Endothelial cell of umbilical vein (primary cell): ENCODE measurements at regions not wholly inside any gene's neighbourhood (a gene's known extent, or its start where the extent isn't known, plus 50 kb on each side); places are given as distances from the start of the nearest gene placed in this dataset.
"Not testable (repeated sequence)": the region's sequence is repeated elsewhere in the genome, so short reads cannot be mapped to it uniquely, and the experiment has no call there.

Experiments
- BruUV-seq: library from RNA; stranded (reverse); fragments of 400-500 nt; replicated peaks from 2 replicates; lab custom pipeline; 2021; lab: Mats Ljungman, UMichigan
- CTCF ChIA-PET: fragments of 300-600, 350-600 bp; sonication (Branson Sonifier 250); formaldehyde crosslinking; loops from one replicate; lab custom pipeline; 2021; ENCODE audit warnings: antibody characterized with exemption, inconsistent platforms; lab: Charles Lee
- POLR2A ChIA-PET: fragments of 300-600, 350-600 bp; sonication (Branson Sonifier 250); formaldehyde crosslinking; loops from one replicate; lab custom pipeline; 2021; ENCODE audit warnings: antibody characterized with exemption, inconsistent platforms; lab: Charles Lee
- DNase-seq: peaks from one replicate; pipeline ENCODE4 v3.0.0-alpha.2; 2011; ENCODE audit warnings: low read depth, low spot score
- FAIRE-seq: peaks from 2 replicates; lab custom pipeline; 2011; peaks lifted over from hg19 to GRCh38; lab: Jason Lieb, UNC
- H2AFZ ChIP-seq: 2 replicates; pipeline ENCODE4 v1.6.0; 2012; ENCODE audit warnings: low read depth, low read length, control low read depth, inconsistent platforms
- H3K27ac ChIP-seq: 2 replicates; pipeline ENCODE4 v1.5.1; 2011; ENCODE audit warnings: low read depth, mild to moderate bottlenecking, control low read depth, low read length, moderate library complexity; ENCODE audit not compliant: insufficient read depth
- H3K27me3 ChIP-seq, 2 experiments: 2 replicates each; pipeline versions ENCODE4 v1.6.0 to v1.6.1; 2011; ENCODE audit warnings: low read length in 2 of 2, mixed read lengths in 1 of 2; ENCODE audit not compliant: control insufficient read depth in 2 of 2, insufficient read depth in 2 of 2
- H3K36me3 ChIP-seq, 2 experiments: 2 replicates in 1 of 2; 3 replicates in 1 of 2; pipeline ENCODE4 v1.5.1; 2011; ENCODE audit warnings: low read length in 2 of 2, mild to moderate bottlenecking in 1 of 2, moderate library complexity in 1 of 2; ENCODE audit not compliant: control insufficient read depth in 2 of 2, insufficient read depth in 2 of 2; ENCODE audit errors: extremely low read depth in 1 of 2
- H3K4me1 ChIP-seq: 3 replicates; pipeline ENCODE4 v1.5.1; 2011; ENCODE audit warnings: mild to moderate bottlenecking, low read length; ENCODE audit not compliant: control insufficient read depth, insufficient read depth; ENCODE audit errors: extremely low read depth
- H3K4me2 ChIP-seq: 2 replicates; pipeline ENCODE4 v1.6.1; 2011; ENCODE audit warnings: low read length, control low read depth, mixed read lengths; ENCODE audit not compliant: insufficient read depth
- H3K4me3 ChIP-seq, 3 experiments: fragments of 200-600 bp in 1 of 3; sonication (generic), shearing (Covaris generic) in 1 of 3; replicated peaks in 1 of 3; 2 replicates each; pipeline ENCODE4 v1.5.1; 2011 to 2016; ENCODE audit warnings: control low read depth in 3 of 3, low read length in 3 of 3, mild to moderate bottlenecking in 2 of 3, inconsistent platforms in 1 of 3, low read depth in 1 of 3, moderate library complexity in 1 of 3; ENCODE audit not compliant: insufficient read depth in 1 of 3
- H3K79me2 ChIP-seq: 2 replicates; pipeline ENCODE4 v1.6.0; 2012; ENCODE audit warnings: low read length, inconsistent platforms; ENCODE audit not compliant: control insufficient read depth, insufficient read depth
- H3K9ac ChIP-seq: replicated peaks from 2 replicates; pipeline ENCODE3; 2011; ENCODE audit warnings: low read length, control low read depth; ENCODE audit not compliant: insufficient read depth; ENCODE audit errors: extremely low read depth
- H3K9me1 ChIP-seq: replicated peaks from 3 replicates; pipeline ENCODE4 v1.6.0; 2011; ENCODE audit warnings: mild to moderate bottlenecking, low read length; ENCODE audit not compliant: control insufficient read depth, insufficient read depth; ENCODE audit errors: extremely low read depth
- H3K9me3 ChIP-seq: replicated peaks from 2 replicates; pipeline ENCODE4 v1.5.1; 2012; ENCODE audit warnings: low read length, inconsistent platforms; ENCODE audit not compliant: control insufficient read depth, insufficient read depth
- H4K20me1 ChIP-seq: replicated peaks from 2 replicates; pipeline ENCODE3; 2011; ENCODE audit warnings: mild to moderate bottlenecking, low read length; ENCODE audit not compliant: control insufficient read depth, insufficient read depth; ENCODE audit errors: extremely low read depth
- CTCF ChIP-seq, 2 donors: IDR thresholded peaks; 1 replicate in 1 of 2; 2 replicates in 1 of 2; pipeline ENCODE4 v1.5.1; 2011; ENCODE audit warnings: low read length in 2 of 2, mild to moderate bottlenecking in 2 of 2, moderate library complexity in 2 of 2, control low read depth in 1 of 2, inconsistent platforms in 1 of 2, low read depth in 1 of 2; ENCODE audit not compliant: insufficient read depth in 1 of 2; ENCODE audit errors: extremely low read depth in 1 of 2
- EZH2 ChIP-seq: IDR thresholded peaks from 2 replicates; pipeline ENCODE4 v1.6.1; 2012; ENCODE audit warnings: borderline replicate concordance, low read depth, mild to moderate bottlenecking, moderate library complexity, low read length, inconsistent platforms; ENCODE audit not compliant: severe bottlenecking
- FOS ChIP-seq: IDR thresholded peaks from 2 replicates; pipeline ENCODE4 v1.6.1; 2011; ENCODE audit warnings: mild to moderate bottlenecking, low read length, moderate library complexity, borderline replicate concordance; ENCODE audit not compliant: insufficient read depth
- GATA2 ChIP-seq: IDR thresholded peaks from 2 replicates; pipeline ENCODE4 v1.7.0; 2011; ENCODE audit warnings: low read depth, mild to moderate bottlenecking, moderate library complexity, mixed read lengths, low read length; ENCODE audit not compliant: insufficient read length, insufficient read depth
- JUN ChIP-seq: IDR thresholded peaks from 2 replicates; pipeline ENCODE4 v1.6.1; 2011; ENCODE audit warnings: borderline replicate concordance, low read depth; ENCODE audit not compliant: insufficient read length, insufficient read depth
- MAX ChIP-seq: IDR thresholded peaks from 2 replicates; pipeline ENCODE4 v1.6.1; 2011; ENCODE audit not compliant: insufficient read depth, insufficient read length
- MYC ChIP-seq: IDR thresholded peaks from one replicate; pipeline ENCODE4 v1.6.1; 2011; ENCODE audit warnings: mild to moderate bottlenecking, low read depth, low read length
- POLR2A ChIP-seq: IDR thresholded peaks from 2 replicates; pipeline ENCODE4 v1.6.1; 2012; ENCODE audit warnings: low read depth, mild to moderate bottlenecking, control low read depth, low read length
- POLR2AphosphoS5 ChIP-seq: IDR thresholded peaks from 2 replicates; pipeline ENCODE4 v1.6.1; 2012; ENCODE audit warnings: low read depth, mild to moderate bottlenecking, control low read depth, low read length, moderate library complexity; ENCODE audit not compliant: insufficient read depth
- dilution Hi-C: fragments of 300-500 bp; cut with MboI; formaldehyde crosslinking; loops from one replicate; pipeline ENCODE4 v1.15.0; 2019; ENCODE audit warnings: low sequenced_read_pairs; ENCODE audit not compliant: extremely low pct_ligation_motif_present
- intact Hi-C: fragments of 100-400 bp; cut with micrococcal nuclease; formaldehyde crosslinking; loops from one replicate; pipeline ENCODE4 v1.10.0; 2022

GRCh38 chr11:123318623-123319022, 111.4 kb upstream of the GRAMD1B start:
- no TSS peak for BruUV-seq
- Histone ChIP-seq H3K9me1 (no peaks in the 10 kb centered on the region), H3K27me3 (no peaks in the 10 kb centered on the region), H3K4me2 (no peak overlapping the region), H3K79me2 (no peaks in the 10 kb centered on the region), H3K9me3 (no peaks in the 10 kb centered on the region), H3K4me1 (no peaks in the 10 kb centered on the region), H2AFZ (no peak overlapping the region), H4K20me1 (no peaks in the 10 kb centered on the region), H3K27ac (no peak overlapping the region), H3K9ac (no peak overlapping the region), H3K36me3 (no peaks in the 10 kb centered on the region), H3K4me3 (no peak overlapping the region)
- FAIRE-seq, result no peak
- TF ChIP-seq MYC (no peak), JUN (no peak), POLR2A (no peak), POLR2AphosphoS5 (no peak), FOS (no peak), EZH2 (no peak), MAX (no peak), GATA2 (no peak), CTCF (IDR thresholded peaks at IDR 0.05; ENCODE audit: extremely low read depth in 1 of 2, insufficient read depth in 1 of 2, low read depth in 1 of 2, low read length in 2 of 2) (no peak)
- ChIA-PET POLR2A (no interaction called here), CTCF (interaction anchor here (1.1 kb wide), 1 partner anchor 19 kb away, joined by 3 read pairs; no protein-coding TSS in a partner anchor)
- intact Hi-C loops (no loop called here), dilution Hi-C loops (loop anchor here (25.0 kb wide), 1 partner anchor 169 kb away; no protein-coding TSS in a partner anchor)
- no peak for DNase-seq

GRCh38 chr11:123318132-123318531, 111.9 kb upstream of the GRAMD1B start:
- H3K36me3 ChIP-seq, H3K27me3 ChIP-seq, FAIRE-seq, H2AFZ ChIP-seq, intact Hi-C loops, H3K79me2 ChIP-seq, POLR2A ChIA-PET, H4K20me1 ChIP-seq, BruUV-seq, H3K9me1 ChIP-seq, H3K4me3 ChIP-seq, H3K9me3 ChIP-seq, H3K4me1 ChIP-seq, H3K9ac ChIP-seq, H3K27ac ChIP-seq, H3K4me2 ChIP-seq, DNase-seq: not testable (repeated sequence)
- CTCF ChIA-PET, result interaction anchor here (1.1 to 1.7 kb wide), 3 partner anchors 10 to 20 kb away, joined by 3 to 5 read pairs (median 4); no protein-coding TSS in a partner anchor
- dilution Hi-C loops, result loop anchor here (25.0 kb wide), 1 partner anchor 169 kb away; no protein-coding TSS in a partner anchor
